ENCODE measurements at regions not wholly inside any gene's neighbourhood (a gene's known extent, or its start where the extent isn't known, plus 50 kb on each side); places are given as distances from the start of the nearest gene placed in this dataset.

- Histone ChIP-seq H3K27me3 (no peaks in the 10 kb centered on the region), H3K27ac (no peak overlapping the region), H3K4me3 (no peak overlapping the region), H3K4me1 (no peaks in the 10 kb centered on the region), H3K9me3 (no peaks in the 10 kb centered on the region), H3K36me3 (ENCODE audit: low read depth, missing control alignments) (no peaks in the 10 kb centered on the region)
- intact Hi-C loops (cut with DNase I; ENCODE audit: low total_unique reads), result no loop called here
- TF ChIP-seq POLR2A (IDR thresholded peaks at IDR 0.05) (no peak), CTCF (IDR thresholded peaks at IDR 0.05) (no peak)
- DNase-seq, result no peak
- 79 to 94% methylated on average over 7 of the region's 7 CpGs for WGBS, 2 donors
Measured at GRCh38 chr2:111231532-111232252, 111.0 kb downstream of the BCL2L11 start.

- Histone ChIP-seq H3K4me3 (no peak overlapping the region), H3K27me3 (no peaks in the 10 kb centered on the region), H3K9me3 (no peaks in the 10 kb centered on the region), H3K4me1 (no peaks in the 10 kb centered on the region), H3K36me3 (ENCODE audit: low read depth, missing control alignments) (no peaks in the 10 kb centered on the region), H3K27ac (no peak overlapping the region)
- intact Hi-C loops (cut with DNase I; ENCODE audit: low total_unique reads), result no loop called here
- TF ChIP-seq CTCF (IDR thresholded peaks at IDR 0.05) (no peak), POLR2A (IDR thresholded peaks at IDR 0.05) (no peak)
- 95% methylated on average over 13 of the region's 13 CpGs for WGBS, 2 donors
- DNase-seq, result no peak
Measured at GRCh38 chr2:111235192-111236015, 114.7 kb downstream of the BCL2L11 start.

GRCh38 chr2:111236025-111236424, 115.3 kb downstream of the BCL2L11 start:
- Histone ChIP-seq H3K4me1 (no peaks in the 10 kb centered on the region), H3K27me3 (no peaks in the 10 kb centered on the region), H3K9me3 (no peaks in the 10 kb centered on the region), H3K4me3 (no peak overlapping the region), H3K27ac (no peak overlapping the region), H3K36me3 (ENCODE audit: low read depth, missing control alignments) (no peaks in the 10 kb centered on the region)
- intact Hi-C loops (cut with DNase I; ENCODE audit: low total_unique reads), result no loop called here
- TF ChIP-seq POLR2A (IDR thresholded peaks at IDR 0.05) (no peak), CTCF (IDR thresholded peaks at IDR 0.05) (no peak)
- 87 to 97% methylated on average over 3 of the region's 3 CpGs for WGBS, 2 donors
- no peak for DNase-seq

- intact Hi-C loops (cut with DNase I; ENCODE audit: low total_unique reads), result no loop called here
- DNase-seq, result no peak
- Histone ChIP-seq H3K4me3 (no peak overlapping the region), H3K27me3 (no peaks in the 10 kb centered on the region), H3K4me1 (no peaks in the 10 kb centered on the region), H3K36me3 (ENCODE audit: low read depth, missing control alignments) (no peaks in the 10 kb centered on the region), H3K27ac (no peak overlapping the region), H3K9me3 (no peaks in the 10 kb centered on the region)
- no peak for TF ChIP-seq CTCF (IDR thresholded peaks at IDR 0.05)
- 92 to 93% methylated on average over 2 of the region's 2 CpGs for WGBS, 2 donors
Measured at GRCh38 chr2:111238296-111238695, 117.6 kb downstream of the BCL2L11 start.
